Tibial nerve (tissue), 4 donors: ENCODE measurements at regions not wholly inside any gene's neighbourhood (a gene's known extent, or its start where the extent isn't known, plus 50 kb on each side); places are given as distances from the start of the nearest gene placed in this dataset.

Experiments used
- CTCF ChIP-seq, 5 experiments: fragments of 200-600 bp in 3 of 5; fragments of 450-650 bp in 2 of 5; sonication (generic) in 3 of 5; IDR thresholded peaks; one replicate each; pipeline ENCODE4 v1.5.1; 2016 to 2019; ENCODE audit warnings: antibody characterized with exemption in 5 of 5, mild to moderate bottlenecking in 3 of 5, moderate library complexity in 2 of 5
- EP300 ChIP-seq, 2 donors: sonication (generic); formaldehyde crosslinking; IDR thresholded peaks; one replicate each; pipeline ENCODE4 v1.6.1; 2017; ENCODE audit warnings: antibody characterized with exemption in 2 of 2, mild to moderate bottlenecking in 1 of 2

- TF ChIP-seq CTCF (IDR thresholded peaks at IDR 0.05) (no peak), EP300 (IDR thresholded peaks at IDR 0.05) (no peak)
Observed at GRCh38 chrY:8036563-8036962, 1125.0 kb upstream of the AMELY start.
